GM03348 (cell line): ENCODE measurements at regions not wholly inside any gene's neighbourhood (a gene's known extent, or its start where the extent isn't known, plus 50 kb on each side); places are given as distances from the start of the nearest gene placed in this dataset.
"Not testable (repeated sequence)": the region's sequence is repeated elsewhere in the genome, so short reads cannot be mapped to it uniquely, and the experiment has no call there.

Experiments used
- DNase-seq: peaks from one replicate; pipeline ENCODE4 v3.0.0; 2012; ENCODE audit warnings: low spot score

DNA sequence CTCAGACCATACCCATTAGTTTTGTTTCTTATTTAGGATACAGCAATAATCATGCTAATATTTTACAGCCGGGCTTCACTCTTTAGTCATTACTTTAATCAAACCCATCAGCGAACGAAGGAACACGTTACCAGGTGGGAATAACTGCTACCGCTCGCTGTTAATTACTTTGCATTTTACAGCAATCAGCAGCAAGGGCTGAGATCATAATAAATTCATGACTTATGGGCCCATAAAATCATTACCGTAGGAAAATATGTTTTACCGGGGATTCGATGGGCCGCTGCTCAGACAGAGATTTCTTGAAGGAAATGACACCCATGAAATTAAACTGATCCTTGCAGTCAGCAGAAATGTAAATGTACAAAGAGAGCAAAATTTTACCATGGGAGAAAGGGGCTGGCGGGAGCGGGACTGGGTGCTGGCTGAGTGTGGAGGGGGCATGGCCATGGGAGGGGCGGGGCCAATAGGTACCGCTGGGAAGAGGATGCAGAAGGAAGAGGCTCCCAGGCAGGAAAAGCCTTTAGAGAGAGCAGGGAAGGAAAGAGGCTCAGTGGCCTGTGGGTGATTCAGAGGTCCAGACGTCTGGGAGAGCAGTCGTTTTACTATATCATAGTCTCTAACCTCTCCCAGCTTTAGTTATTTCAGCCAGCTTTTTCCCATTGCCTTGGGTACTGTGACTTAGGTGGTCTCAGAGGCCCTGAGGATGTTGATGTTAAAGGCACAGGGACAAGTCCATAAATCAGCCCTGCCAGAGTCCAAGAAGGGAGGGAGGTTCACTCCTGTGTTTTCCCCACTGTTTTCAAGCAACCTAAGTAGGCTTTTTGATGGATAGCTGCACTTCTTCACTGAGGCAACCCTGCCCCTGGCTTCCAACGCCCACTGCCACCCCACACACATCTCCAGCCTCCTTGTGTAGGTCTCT lies 258.9 kb downstream of the SEC16B start:
- DNase-seq: no peak

DNA sequence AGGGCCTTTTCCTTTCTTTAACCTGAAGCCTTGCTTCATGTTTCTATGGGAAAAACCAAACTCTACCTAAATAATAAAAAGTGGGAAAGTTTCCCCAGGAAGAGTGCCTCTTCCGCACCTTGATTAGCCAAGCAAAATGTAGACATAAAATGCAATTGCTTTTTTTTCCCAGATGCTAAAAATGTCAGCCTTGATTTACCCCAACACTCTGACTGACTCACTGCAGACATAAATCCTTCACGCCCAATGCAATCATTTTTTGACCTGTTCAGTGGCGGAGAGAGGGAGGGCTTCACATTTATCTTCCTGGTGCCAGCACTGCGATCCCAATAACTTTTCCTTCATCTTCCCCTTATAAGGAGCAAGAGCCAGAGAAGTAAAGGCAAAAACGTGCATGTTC lies 261.5 kb downstream of the SEC16B start:
- no peak for DNase-seq

DNA sequence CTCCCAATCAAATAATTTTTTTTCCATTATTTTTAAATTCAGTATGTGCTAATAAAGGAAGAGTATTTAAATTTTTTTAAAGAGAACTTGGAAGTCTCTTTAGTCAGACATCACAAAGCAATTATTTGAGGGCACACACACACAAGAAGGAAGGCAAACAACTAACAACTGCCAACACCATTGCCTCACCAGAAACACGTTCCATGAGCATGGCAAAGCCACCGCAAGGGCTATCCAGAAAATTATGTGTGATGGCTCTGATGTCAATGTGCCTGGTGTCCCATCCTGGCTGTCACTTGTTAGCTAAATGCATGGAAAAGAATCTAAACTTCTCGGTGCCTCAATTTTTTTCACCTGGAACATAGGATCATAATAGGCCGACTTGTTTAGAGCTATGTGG lies 262.9 kb downstream of the SEC16B start:
- DNase-seq: no peak

DNA sequence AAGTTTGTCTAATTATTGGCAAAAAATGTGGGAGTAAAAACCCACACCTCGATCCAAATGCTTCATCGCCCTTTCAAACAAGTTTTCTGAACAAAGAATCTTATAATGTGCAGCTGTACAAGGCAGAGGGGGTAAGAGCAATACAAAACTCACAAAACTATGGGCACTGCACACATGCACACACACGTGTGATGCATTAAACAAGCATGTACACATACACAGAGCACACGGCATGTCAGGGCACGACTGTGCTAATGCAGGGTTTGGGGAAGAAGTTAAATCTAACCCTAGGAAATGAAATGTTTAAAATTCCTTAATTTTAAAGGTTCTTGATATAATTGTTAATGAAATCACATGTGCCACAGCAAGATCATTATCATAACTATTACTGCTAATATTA lies 264.0 kb downstream of the SEC16B start:
- no peak for DNase-seq

GRCh38 chr1:177703888-177704446 lies 265.9 kb downstream of the SEC16B start:
- no peak for DNase-seq

DNA sequence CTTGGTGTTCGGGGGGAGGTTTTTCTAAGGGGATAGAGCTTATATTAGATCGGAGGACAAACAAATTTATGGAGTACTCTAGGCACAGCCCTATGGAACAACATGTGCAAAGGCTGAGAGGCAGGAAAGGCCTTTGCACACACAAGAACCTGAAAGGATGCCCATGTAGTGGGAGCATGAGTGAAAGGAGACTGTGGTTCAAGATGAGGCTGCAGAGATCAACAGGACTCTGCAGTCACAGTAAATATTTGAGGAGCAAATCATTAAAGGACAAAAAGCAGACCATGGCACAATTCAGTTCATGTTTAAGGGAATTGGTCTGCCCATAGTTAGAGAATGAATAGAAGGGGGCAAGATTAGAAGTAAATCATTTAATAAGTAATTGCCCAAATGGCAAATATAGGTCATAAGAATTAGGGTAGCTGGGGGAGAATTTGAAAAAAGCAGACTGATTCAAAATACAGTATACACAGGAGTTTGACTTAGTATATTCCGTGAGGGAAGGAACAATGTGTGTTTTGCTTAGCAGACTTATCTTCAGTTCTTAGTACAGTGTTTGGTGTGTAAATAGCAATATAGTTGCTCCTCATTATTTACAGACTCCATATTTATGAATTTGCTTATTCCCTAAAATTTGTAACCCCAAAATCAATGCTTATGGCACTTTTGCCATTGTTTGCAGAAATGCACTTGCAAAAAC lies 268.1 kb downstream of the SEC16B start:
- no peak for DNase-seq

- no peak for DNase-seq
These were observed 269.0 kb downstream of the SEC16B start for GRCh38 chr1:177700856-177701255.

DNA sequence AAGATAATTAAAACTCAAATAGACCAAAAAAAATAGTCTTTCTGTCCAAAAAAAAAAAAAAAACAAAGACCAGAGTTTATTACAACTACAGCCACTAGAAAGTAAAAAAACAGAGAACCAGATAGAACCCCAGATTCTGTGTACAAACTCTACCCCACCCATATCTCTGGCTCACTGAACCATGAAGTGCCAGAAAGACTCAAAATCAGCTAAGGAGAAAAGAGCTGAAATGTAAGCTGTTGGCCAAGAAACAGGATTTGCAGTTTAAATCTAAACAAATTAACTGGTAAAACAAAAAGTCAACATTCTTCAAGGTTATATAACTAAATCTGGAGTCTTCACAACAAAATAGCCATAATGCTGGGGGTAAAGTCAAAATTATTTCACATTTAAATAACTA lies 278.9 kb downstream of the SEC16B start:
- no peak for DNase-seq

GRCh38 chr1:177687544-177687943 lies 282.3 kb downstream of the SEC16B start:
- DNase-seq: no peak

DNA sequence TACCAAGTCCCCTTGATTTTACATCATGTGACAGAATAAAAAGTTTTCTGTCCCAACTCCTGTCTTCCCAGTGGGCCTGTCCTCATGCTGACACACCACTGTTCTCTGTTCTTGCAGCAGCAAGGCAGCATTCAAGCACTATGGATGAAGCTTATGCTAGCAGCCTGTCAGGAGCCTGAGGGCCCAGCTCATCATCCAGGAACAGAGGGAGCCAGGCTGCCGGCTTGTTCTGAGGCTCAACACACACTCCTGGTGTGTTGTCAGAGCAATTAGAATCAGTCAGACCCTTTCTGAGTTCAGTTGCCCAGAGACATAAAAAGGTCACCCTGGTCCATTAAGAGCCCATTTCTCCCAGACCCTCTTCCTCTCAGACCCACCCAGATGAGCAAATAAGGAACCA lies 282.9 kb downstream of the SEC16B start:
- DNase-seq: no peak

DNA sequence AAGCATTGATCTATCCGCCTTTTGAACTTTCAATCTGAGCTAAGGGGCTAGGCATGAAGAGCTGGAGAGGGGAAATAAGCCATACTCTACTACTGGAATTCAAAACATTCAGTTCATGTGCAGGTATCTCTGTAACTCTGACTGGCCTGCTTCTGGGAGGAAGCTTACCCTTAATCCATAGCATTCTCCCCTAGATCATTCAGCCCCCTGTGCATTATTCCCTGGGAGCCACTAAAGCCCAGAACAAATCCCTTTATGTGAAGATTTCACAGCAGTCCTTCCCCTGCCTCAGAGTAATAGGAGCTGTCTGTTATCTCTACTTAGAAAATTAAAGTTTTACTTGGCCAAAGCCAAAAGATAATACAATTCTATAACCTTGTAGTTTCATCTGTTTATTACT lies 300.7 kb downstream of the SEC16B start:
- no peak for DNase-seq

GRCh38 chr1:177665935-177666334 lies 303.9 kb downstream of the SEC16B start:
- DNase-seq: no peak

DNA sequence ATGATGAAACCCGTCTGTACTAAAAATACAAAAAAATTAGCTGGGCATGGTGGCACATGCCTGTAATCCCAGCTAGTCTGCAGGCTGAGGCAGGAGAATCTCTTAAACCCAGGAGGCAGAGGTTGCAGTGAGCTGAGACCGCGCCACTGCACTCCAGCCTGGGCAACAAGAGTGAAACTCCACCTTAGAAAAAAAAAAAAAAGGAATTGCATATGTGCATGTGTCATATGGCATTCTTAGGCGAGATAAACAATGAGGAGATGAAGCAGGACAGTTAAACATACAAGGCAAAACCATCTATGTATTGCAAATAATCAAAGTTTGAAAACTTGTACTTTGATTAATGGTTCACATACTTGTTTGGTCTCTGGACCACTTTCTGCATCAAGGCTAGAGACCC lies 305.1 kb downstream of the SEC16B start:
- DNase-seq: not testable (repeated sequence)

- no peak for DNase-seq
These were observed 309.7 kb downstream of the SEC16B start for GRCh38 chr1:177660188-177660587.

GRCh38 chr1:177659281-177659680 lies 310.6 kb downstream of the SEC16B start:
- no peak for DNase-seq

GRCh38 chr1:177656598-177656997 lies 313.3 kb downstream of the SEC16B start:
- no peak for DNase-seq

DNA sequence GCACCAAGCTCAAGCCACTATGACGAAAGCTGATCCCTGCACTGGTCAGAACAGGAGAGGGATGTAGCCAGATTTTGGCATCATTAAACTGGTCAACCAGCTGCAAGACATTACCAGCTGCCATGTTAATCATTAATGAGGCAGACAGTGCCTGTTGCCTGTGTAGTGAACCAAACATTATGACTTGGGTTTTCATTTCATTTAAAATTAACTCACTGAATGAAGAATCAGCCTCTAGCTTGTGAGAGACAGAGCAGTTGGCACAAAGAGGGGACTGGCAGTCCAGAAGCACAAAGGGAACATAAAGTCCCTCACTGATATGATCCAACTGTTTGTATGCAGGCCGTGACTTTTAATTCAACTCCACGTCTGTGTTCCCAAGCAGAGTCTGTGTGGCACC lies 318.9 kb downstream of the SEC16B start:
- no peak for DNase-seq

DNA sequence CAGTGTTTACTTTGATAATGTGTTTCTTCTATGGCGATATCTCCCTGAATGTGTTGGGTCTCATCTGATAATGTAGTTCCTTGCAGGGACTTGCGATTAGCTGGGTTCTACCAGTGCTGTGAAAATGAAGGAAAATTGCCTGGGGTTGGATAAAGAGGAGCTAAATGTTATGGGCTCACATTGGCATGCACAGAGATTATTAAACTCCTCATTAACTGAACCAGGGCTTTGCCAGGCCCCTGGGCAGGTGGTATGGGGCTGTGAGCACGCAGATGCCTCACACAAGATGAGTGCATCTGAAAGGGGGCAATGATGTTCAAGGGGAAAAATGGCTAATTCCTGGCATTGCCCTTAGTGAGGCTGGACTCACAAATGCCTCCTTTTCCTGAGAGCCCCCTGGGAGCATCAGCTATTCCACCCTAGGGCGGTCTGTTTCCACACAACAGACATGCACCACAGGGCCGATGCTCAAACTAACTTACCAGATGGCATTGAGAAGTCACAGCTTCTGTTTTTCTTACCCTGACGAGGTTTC lies 321.1 kb downstream of the SEC16B start:
- no peak for DNase-seq

GRCh38 chr1:177648138-177648537 lies 321.7 kb downstream of the SEC16B start:
- no peak for DNase-seq

- no peak for DNase-seq
These were observed 322.8 kb downstream of the SEC16B start for GRCh38 chr1:177646757-177647730.

DNA sequence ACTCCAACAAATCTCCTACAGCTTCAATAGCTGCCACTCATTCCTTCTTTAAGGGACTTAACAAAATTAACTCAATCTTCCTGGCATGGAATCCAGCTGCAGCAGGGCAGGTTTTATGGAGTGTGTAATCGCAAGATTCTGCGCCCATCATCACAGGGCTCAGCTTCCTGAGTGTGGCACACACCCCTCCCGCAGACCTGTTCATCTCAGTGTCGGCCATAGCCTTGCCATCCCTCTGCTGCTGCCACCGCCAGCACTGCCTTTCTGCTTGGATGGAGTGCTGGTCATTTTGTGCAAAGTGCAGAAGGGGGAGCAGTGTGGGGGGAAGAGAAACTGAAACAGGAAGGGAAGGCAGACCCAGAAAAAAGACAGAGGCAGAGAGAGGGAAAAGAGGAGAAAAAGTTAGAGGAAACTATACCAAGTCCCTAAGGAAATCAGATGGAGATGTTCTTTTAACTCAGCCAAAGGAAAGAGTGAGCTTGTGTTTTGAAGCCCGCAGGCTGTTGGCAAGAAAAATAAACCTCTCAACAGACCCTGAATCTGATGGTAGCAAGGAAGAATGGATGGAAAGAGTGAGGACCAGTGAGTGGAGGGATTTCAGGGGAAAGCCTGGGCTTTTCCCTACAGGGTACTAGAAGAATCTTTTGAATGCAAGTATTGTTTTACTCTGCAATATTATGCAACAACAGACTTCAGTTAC lies 324.2 kb downstream of the SEC16B start:
- no peak for DNase-seq
